ENCODE measurements at regions not wholly inside any gene's neighbourhood (a gene's known extent, or its start where the extent isn't known, plus 50 kb on each side); places are given as distances from the start of the nearest gene placed in this dataset.

- TF ChIP-seq CTCF (IDR thresholded peaks at IDR 0.05; ENCODE audit: low read depth, low read length) = no peak
Observed at GRCh38 chr6:169923468-169924464, 172.3 kb downstream of the ERMARD start.

DNA sequence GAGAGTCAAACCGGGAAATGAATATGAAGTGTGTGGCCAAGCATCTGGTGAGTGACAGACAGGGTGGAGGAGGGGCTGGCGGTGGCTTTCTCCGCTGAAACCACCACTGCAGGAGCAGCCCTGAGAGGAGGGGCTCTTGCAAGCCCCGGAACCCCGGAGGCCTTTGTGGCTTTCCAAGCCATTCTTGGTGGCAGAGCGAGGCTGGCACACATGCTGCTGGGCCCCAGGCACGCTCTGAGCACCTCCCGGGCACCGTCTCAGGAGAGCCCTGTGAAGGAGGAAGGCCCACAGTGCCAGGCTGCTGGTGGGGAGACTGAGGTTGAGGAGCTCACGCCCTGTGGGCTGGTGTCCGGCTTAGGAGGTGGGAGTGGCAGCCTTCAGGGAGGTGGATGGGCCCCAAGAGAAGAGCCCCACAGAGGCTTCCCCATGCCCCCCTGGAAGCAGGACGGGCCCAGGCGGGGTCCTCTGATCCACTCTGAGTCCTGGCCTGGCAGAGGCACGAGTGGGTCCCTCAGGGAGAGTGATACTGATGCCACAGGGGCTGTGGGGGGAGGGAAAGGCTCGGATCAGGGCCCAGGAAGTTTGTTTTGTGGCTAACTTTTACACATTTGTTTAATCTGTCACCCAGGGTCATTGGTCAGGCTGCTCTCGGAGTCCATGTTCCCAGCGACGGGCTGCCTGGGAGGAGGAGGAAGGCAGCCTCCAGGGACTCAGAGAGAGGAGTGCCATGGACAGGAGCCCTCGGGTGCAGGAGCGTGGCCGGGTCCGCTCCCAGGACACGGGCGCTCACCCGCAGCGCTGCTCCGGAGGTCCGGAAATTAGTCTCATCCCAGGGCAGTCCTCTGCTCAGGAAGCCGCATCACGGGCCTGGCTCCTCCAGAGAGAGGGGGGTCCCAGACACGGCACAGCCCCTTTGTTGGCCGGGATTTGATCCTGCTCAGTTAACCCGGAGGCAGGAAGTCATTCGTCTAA is 170.7 kb downstream of the ERMARD start:
- H3K4me3 ChIP-seq (ENCODE audit: low read depth, low read length) = no peak overlapping the region
- no peak for TF ChIP-seq CTCF (IDR thresholded peaks at IDR 0.05; ENCODE audit: low read depth, low read length)

More at GRCh38 chr6:169923468-169924464, 172.3 kb downstream of the ERMARD start:
- no peak overlapping the region for H3K4me3 ChIP-seq (ENCODE audit: low read depth, low read length)

GRCh38 chr6:169921217-169921616 is 169.8 kb downstream of the ERMARD start:
- no peak for TF ChIP-seq CTCF (IDR thresholded peaks at IDR 0.05; ENCODE audit: low read depth, low read length)
- no peak overlapping the region for H3K4me3 ChIP-seq (ENCODE audit: low read depth, low read length)

- no peak for TF ChIP-seq CTCF (IDR thresholded peaks at IDR 0.05; ENCODE audit: low read depth, low read length)
- no peak overlapping the region for H3K4me3 ChIP-seq (ENCODE audit: low read depth, low read length)
Observed at GRCh38 chr6:169920359-169921020, 169.1 kb downstream of the ERMARD start.

DNA sequence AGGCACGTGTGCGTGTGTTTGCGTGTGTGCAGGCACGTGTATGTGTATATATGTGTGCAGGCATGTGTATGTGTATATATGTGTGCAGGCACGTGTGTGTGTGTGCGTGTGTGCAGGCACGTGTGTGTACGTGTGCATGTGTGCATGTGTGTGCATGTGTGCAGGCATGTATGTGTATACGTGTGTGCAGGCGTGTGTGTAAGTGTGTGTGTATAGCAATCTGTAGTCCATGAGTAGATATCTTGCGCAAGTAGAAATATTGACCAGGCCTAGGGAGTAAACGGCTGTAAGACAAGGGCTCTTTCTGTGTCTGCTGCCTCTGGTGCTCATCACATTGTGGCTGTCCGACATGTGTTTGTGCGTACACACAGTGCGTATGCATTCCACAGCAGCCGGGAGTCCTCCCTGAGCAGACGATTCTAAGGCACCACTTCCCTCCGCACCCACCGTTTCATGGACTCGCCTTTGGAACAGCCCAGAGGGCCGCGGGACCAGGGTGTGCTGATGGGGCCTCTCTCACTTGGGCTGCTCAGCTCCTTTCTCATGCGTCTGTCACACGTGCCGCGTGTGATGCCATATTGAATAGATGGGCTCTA is 167.6 kb downstream of the ERMARD start:
- H3K4me3 ChIP-seq (ENCODE audit: low read depth, low read length) = no peak overlapping the region
- TF ChIP-seq CTCF (IDR thresholded peaks at IDR 0.05; ENCODE audit: low read depth, low read length) = no peak

- H3K4me3 ChIP-seq (ENCODE audit: low read depth, low read length) = no peak overlapping the region
- no peak for TF ChIP-seq CTCF (IDR thresholded peaks at IDR 0.05; ENCODE audit: low read depth, low read length)
Observed at GRCh38 chr6:169918239-169918953, 167.0 kb downstream of the ERMARD start.

Measured in WI38 (cell line).